ENCODE measurements at regions not wholly inside any gene's neighbourhood (a gene's known extent, or its start where the extent isn't known, plus 50 kb on each side); places are given as distances from the start of the nearest gene placed in this dataset.

DNA sequence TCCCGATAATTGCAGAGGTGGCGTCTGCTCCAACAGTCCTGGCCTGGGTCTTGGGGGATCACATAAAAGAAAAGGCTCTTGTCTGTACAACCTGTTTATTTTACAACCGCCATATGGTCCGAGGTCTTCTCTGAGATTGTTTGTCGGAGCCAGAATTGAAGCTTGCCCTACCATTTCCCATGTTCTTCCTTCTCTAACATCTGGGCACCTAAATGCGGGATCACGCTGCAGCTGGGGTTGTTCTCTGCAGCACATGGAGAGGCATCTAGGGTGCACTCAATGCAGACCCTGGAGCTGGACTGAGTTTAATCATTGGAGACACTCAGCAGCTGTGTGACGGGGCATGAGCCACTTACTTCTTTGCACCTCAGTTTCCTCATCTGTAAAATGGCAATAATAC is 107.7 kb downstream of the ACKR3 start:
- Histone ChIP-seq H3K27me3 (replicated peaks; ENCODE audit: insufficient read depth, low read length) (no peaks in the 10 kb centered on the region), H3K4me3 (ENCODE audit: low read length) (no peak overlapping the region), H3F3A (ENCODE audit: insufficient read depth, low read length) (no peaks in the 10 kb centered on the region), H2AFZ (ENCODE audit: low read length) (no peak overlapping the region), H4K20me1 (ENCODE audit: insufficient read depth, low read length) (no peaks in the 10 kb centered on the region), H3K79me2 (ENCODE audit: low read length) (no peaks in the 10 kb centered on the region), H3K9ac (ENCODE audit: low read length) (no peak overlapping the region), H3K4me2 (ENCODE audit: low read depth, low read length) (no peak overlapping the region), H3K9me2 (replicated peaks; ENCODE audit: insufficient read depth, low read length) (no peaks in the 10 kb centered on the region), H3K27ac (ENCODE audit: low read length) (no peak overlapping the region), H3K36me3 (replicated peaks; ENCODE audit: insufficient read depth, low read length) (no peaks in the 10 kb centered on the region), H3K4me1 (ENCODE audit: low read length) (no peaks in the 10 kb centered on the region), H3K9me3 (replicated peaks; ENCODE audit: insufficient read depth, low read length) (no peaks in the 10 kb centered on the region)
- no peak for TF ChIP-seq EZH2 (optimal IDR thresholded peaks at IDR 0.05; ENCODE audit: low read depth, low read length)
- TF ChIP-seq CTCF (IDR thresholded peaks at IDR 0.05; ENCODE audit: low read length) = no peak
- TF ChIP-seq EZH2phosphoT487 (IDR thresholded peaks at IDR 0.05; ENCODE audit: low read length) = no peak
- DNase-seq = no peak

DNA sequence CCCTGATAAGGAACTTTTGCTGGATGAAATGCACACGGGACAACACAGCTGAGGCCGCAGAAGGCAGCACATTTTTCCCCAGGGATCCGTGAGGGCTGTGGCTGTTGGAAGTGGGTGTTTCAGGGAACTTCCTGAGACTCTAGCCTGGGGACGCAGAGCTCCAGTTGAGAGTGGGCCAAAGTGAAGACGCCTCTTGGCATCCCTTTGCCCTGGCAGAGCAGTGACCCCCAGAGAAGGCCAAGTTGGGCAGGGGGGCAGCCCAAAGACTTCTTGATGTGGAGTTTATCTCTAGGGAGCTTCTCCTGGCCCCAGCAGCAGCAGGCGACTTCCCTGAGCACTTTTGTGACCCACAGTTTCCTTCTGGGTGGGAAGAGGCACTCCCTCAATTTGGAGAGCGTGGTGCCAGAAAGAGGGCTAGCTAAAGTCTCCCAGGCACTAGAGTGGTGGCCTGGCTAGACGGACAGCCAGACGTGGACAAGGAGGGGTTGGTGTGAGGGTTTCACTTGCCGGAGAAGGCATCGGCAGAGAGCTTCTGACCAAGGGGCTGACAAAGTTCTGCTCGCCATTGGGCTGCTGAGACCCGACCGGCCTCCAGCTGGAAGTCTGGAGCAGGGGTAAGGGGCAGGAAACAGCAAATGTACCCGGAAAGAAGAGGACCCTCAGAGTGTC is 108.8 kb downstream of the ACKR3 start:
- Histone ChIP-seq H3K27ac (ENCODE audit: low read length) (no peak overlapping the region), H2AFZ (ENCODE audit: low read length) (no peak overlapping the region), H3K36me3 (replicated peaks; ENCODE audit: insufficient read depth, low read length) (no peaks in the 10 kb centered on the region), H3K27me3 (replicated peaks; ENCODE audit: insufficient read depth, low read length) (no peaks in the 10 kb centered on the region), H3K4me2 (ENCODE audit: low read depth, low read length) (no peak overlapping the region), H3F3A (ENCODE audit: insufficient read depth, low read length) (no peaks in the 10 kb centered on the region), H3K4me3 (ENCODE audit: low read length) (no peak overlapping the region), H4K20me1 (ENCODE audit: insufficient read depth, low read length) (no peaks in the 10 kb centered on the region), H3K9ac (ENCODE audit: low read length) (no peak overlapping the region), H3K4me1 (ENCODE audit: low read length) (no peaks in the 10 kb centered on the region), H3K9me2 (replicated peaks; ENCODE audit: insufficient read depth, low read length) (no peaks in the 10 kb centered on the region), H3K79me2 (ENCODE audit: low read length) (no peaks in the 10 kb centered on the region), H3K9me3 (replicated peaks; ENCODE audit: insufficient read depth, low read length) (no peaks in the 10 kb centered on the region)
- TF ChIP-seq EZH2phosphoT487 (IDR thresholded peaks at IDR 0.05; ENCODE audit: low read length) (no peak), EZH2 (optimal IDR thresholded peaks at IDR 0.05; ENCODE audit: low read depth, low read length) (no peak), CTCF (IDR thresholded peaks at IDR 0.05; ENCODE audit: low read length) (no peak)
- no peak for DNase-seq

DNA sequence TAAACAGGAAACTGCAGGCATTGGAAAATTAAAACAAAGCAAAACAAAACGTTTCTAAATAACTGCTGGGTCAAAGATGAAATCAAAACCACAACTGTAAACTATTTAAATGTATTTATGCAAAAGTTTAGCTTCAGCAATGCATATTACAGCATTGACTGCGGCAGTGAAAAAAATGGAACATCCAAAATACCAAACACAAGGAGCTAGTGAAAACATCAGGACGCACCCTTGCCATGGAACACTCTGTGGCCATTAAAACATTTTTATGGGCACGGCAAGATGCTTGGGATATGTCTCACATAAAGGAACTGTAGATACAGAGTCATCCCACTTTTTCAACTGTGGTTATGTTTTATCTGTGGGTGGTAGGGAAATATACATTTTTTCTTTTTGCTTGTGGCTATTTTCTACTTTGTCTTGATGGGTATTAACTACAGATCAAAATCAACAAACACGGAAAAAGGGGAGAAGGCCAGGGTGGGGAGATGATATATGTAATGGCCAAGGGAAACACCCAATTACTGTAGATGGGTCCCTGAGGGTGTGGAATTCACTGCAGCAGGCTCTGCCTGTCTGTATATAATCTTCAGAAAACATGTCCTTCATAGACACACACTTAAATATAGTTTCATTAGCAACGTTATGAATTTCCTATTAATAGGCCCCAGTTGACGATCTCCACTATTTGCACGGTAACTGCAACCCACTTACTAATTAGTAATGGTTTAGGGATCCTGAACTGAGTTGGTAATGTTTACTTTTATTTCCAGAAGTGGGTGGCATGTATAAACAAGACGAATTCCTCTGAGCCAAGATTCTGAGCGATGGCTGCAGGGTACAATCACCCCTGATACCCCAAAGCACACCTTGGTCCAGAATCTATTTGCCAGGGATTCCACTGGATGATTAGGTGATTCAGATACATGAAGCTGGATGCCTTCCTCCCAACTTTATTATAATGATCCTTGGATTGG is 110.5 kb downstream of the ACKR3 start:
- no peaks in the 10 kb centered on the region for H3F3A ChIP-seq (ENCODE audit: insufficient read depth, low read length)
- H3K9ac ChIP-seq (ENCODE audit: low read length) = no peak overlapping the region
- no peaks in the 10 kb centered on the region for H3K36me3 ChIP-seq (replicated peaks; ENCODE audit: insufficient read depth, low read length)
- H4K20me1 ChIP-seq (ENCODE audit: insufficient read depth, low read length) = no peaks in the 10 kb centered on the region
- H3K27ac ChIP-seq (ENCODE audit: low read length) = no peak overlapping the region
- no peaks in the 10 kb centered on the region for H3K79me2 ChIP-seq (ENCODE audit: low read length)
- no peak overlapping the region for H3K4me2 ChIP-seq (ENCODE audit: low read depth, low read length)
- no peak overlapping the region for H2AFZ ChIP-seq (ENCODE audit: low read length)
- no peaks in the 10 kb centered on the region for H3K9me3 ChIP-seq (replicated peaks; ENCODE audit: insufficient read depth, low read length)
- no peaks in the 10 kb centered on the region for H3K27me3 ChIP-seq (replicated peaks; ENCODE audit: insufficient read depth, low read length)
- DNase-seq = no peak
- no peak overlapping the region for H3K4me3 ChIP-seq (ENCODE audit: low read length)
- no peaks in the 10 kb centered on the region for H3K4me1 ChIP-seq (ENCODE audit: low read length)
- TF ChIP-seq CTCF (IDR thresholded peaks at IDR 0.05; ENCODE audit: low read length) = no peak
- no peak for TF ChIP-seq EZH2phosphoT487 (IDR thresholded peaks at IDR 0.05; ENCODE audit: low read length)
- no peak for TF ChIP-seq EZH2 (optimal IDR thresholded peaks at IDR 0.05; ENCODE audit: low read depth, low read length)
- H3K9me2 ChIP-seq (replicated peaks; ENCODE audit: insufficient read depth, low read length) = no peaks in the 10 kb centered on the region
